AG09309 (cell line): ENCODE measurements at regions not wholly inside any gene's neighbourhood (a gene's known extent, or its start where the extent isn't known, plus 50 kb on each side); places are given as distances from the start of the nearest gene placed in this dataset.

Experiments used
- DNase-seq: peaks from one replicate; pipeline ENCODE4 v3.0.0-alpha.2; 2010; ENCODE audit warnings: low read depth
- H3K4me3 ChIP-seq: 2 replicates; pipeline ENCODE4 v1.5.1; 2011; ENCODE audit warnings: mild to moderate bottlenecking, low read depth, low read length, moderate library complexity; ENCODE audit not compliant: control insufficient read depth
- TF ChIP-seq, protein P1 (sequence below): IDR thresholded peaks from 2 replicates; pipeline ENCODE4 v1.5.1; 2011; ENCODE audit warnings: mild to moderate bottlenecking, low read depth, low read length, inconsistent platforms; ENCODE audit not compliant: insufficient read depth, control insufficient read depth; ENCODE audit errors: missing control alignments

DNA sequence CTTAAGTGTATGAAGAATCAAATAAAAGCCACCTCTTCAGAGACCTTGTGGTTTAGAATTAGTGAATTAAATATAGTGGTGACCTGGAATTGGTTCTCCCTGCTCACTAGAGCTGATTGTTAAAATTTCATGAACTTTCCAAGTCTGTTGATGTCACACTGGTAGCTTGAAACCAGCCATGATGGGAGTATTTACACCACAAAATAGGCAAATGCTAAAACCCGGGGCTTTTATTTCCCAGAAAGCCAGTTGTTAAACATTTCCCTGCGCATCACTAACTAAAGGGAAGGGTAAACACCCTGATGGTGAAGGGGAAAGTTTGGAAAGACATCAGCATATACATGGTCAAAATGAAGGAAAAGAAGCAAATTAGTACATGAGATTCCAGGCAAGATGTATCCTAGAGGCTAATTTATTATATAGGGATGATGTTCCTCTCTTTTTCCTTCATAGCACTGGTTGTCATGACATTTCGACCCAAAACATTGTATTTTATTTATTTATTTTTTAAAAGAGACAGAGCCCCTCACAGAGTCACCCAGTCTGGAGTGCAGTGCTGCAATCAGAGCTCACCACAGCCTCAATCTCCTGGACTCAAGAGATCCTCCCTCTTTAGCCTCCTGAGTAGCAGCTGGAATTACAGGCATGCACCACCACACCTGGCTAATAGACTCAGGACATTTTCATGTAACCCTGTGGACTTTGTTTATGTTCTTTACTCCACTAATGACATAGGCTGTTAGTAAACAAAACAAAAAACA lies 123.2 kb downstream of the RIN2 start:
- TF ChIP-seq, protein P1, sequence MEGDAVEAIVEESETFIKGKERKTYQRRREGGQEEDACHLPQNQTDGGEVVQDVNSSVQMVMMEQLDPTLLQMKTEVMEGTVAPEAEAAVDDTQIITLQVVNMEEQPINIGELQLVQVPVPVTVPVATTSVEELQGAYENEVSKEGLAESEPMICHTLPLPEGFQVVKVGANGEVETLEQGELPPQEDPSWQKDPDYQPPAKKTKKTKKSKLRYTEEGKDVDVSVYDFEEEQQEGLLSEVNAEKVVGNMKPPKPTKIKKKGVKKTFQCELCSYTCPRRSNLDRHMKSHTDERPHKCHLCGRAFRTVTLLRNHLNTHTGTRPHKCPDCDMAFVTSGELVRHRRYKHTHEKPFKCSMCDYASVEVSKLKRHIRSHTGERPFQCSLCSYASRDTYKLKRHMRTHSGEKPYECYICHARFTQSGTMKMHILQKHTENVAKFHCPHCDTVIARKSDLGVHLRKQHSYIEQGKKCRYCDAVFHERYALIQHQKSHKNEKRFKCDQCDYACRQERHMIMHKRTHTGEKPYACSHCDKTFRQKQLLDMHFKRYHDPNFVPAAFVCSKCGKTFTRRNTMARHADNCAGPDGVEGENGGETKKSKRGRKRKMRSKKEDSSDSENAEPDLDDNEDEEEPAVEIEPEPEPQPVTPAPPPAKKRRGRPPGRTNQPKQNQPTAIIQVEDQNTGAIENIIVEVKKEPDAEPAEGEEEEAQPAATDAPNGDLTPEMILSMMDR = no peak
- DNase-seq = no peak
- no peak overlapping the region for H3K4me3 ChIP-seq

DNA sequence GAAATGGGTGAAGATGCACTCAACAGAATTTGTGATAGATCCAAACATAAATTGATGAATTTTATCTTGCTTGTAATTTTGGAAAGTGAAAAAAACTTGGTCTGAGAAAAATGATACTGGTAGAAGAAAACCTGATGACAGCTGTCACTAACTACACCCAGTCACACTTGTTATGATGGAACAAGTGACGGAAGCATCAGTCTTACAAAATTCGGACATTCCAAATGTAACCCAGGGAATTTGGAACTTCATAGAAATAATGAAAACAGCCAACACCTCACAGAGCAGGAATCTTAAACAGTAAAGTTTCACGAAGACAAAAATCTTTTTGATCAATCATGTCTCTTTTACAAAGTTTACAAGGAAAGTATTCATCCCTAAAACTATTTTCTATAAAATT lies 123.9 kb downstream of the RIN2 start:
- no peak for DNase-seq
- TF ChIP-seq, protein P1 = no peak
- H3K4me3 ChIP-seq = no peak overlapping the region

DNA sequence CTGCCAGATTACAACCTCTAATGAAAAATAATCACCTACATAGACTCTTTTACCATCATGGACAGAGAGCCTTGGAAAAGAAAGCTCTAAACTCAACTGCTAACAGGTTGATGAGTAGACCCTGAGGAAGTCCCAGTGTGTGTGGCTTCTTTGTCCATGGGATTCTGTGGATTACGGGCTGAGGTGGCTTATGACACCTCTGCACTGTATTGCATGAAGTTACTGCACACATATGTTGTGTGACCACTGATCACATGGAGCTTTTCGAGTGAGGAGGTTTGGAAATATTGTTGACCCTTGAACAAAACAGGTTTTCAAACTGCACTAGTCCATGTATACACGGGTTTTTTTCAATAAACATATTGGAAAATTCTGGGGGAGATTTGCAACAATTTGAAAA lies 124.4 kb downstream of the RIN2 start:
- DNase-seq = no peak
- TF ChIP-seq, protein P1 = no peak
- no peak overlapping the region for H3K4me3 ChIP-seq

DNA sequence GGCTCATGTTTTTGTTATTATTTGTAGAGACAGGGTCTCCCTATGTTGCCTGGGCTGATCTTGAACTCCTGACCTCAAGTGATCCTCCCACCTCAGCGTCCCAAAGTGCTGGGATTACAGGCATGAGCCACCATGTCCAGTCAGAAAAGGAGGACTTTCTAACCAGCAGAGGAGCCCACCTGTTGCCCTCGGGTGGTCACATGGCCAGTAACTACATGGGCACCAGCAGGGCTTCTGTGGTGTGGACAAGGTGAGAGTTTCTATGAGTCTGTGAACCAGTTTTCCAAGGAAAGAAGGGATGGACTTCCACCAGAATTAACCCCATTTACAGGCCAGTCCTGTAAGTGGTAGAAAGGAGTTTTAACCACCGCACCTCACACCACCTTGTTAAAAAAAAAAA lies 125.4 kb downstream of the RIN2 start:
- H3K4me3 ChIP-seq = no peak overlapping the region
- DNase-seq = no peak
- TF ChIP-seq, protein P1 = no peak

DNA sequence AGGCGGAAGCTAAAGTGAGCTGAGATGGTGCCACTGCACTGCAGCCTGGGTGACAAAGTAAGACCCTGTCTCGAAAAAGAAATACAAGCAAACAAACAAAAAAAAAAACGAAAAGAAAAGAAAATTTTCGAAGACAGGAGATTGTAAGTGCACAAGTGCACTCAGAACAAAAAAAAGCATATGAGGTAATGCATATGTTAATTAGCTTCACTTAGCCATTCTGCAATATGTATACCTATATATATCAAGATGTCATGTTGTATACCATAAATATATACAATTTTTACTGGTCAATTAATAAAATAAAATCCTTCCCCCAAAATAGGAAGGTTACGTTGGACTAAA lies 127.5 kb downstream of the RIN2 start:
- TF ChIP-seq, protein P1 = no peak
- DNase-seq = no peak
- H3K4me3 ChIP-seq = no peak overlapping the region

DNA sequence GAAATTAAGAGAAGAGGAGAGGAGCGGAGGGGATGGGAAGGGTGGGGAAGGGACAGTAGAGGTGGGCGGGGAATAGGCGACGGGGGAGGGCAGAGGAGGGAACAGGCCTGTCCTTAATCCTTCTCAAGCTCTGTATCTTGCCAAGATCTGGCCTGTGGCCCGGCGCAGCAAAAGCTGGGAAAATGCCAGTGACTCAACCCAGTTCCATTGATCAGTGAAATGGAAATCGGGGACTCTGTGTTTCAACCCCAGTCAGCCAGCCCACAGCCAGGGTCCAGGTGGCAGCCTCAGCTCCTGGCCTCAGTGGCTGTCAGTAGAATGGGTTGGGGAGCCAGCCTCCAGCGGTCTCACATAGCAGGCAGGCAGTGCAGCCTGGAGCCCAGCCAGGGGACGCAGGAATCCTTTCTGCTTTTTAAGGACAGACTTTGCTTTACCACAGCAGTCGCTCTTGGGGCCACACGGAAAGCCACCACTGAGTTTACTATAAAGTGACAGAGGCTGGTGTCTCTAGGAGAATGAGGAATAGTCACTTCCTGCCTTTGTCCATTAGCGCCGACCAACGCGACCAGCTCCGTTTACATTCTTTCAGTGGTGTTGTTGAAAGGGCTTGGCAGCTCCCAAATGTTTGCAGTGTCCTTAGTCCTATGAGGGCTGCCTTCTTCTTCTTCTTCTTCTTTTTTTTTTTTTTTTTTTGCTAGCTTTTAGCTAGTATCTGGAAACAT lies 128.0 kb downstream of the RIN2 start:
- H3K4me3 ChIP-seq = no peak overlapping the region
- no peak for DNase-seq
- TF ChIP-seq, protein P1 = no peak
